ENCODE measurements at regions not wholly inside any gene's neighbourhood (a gene's known extent, or its start where the extent isn't known, plus 50 kb on each side); places are given as distances from the start of the nearest gene placed in this dataset.

GRCh38 chr10:76642358-76642757, 995.2 kb downstream of the KCNMA1 start:
- no peak for TF ChIP-seq CTCF (IDR thresholded peaks at IDR 0.05)
- TF ChIP-seq POLR2A (IDR thresholded peaks at IDR 0.05) = no peak

Measured in heart left ventricle (tissue), 13 donors.